ENCODE measurements at regions not wholly inside any gene's neighbourhood (a gene's known extent, or its start where the extent isn't known, plus 50 kb on each side); places are given as distances from the start of the nearest gene placed in this dataset.
"Not testable (repeated sequence)": the region's sequence is repeated elsewhere in the genome, so short reads cannot be mapped to it uniquely, and the experiment has no call there.

GRCh38 chr7:119281181-119281846, 991.7 kb upstream of the KCND2 start:
- in situ Hi-C loops (cut with MboI; ENCODE audit: low pct_unique_long_range_greater_than_20kb, low sequenced_read_pairs, unreplicated experiment), result no loop called here
- no peak for TF ChIP-seq CTCF (IDR thresholded peaks at IDR 0.05; ENCODE audit: extremely low read depth, insufficient read depth, missing control alignments)
- DNase-seq (ENCODE audit: low spot score), result no peak

GRCh38 chr7:119283353-119283752, 989.6 kb upstream of the KCND2 start:
- in situ Hi-C loops (cut with MboI; ENCODE audit: low pct_unique_long_range_greater_than_20kb, low sequenced_read_pairs, unreplicated experiment), result no loop called here
- no peak for DNase-seq (ENCODE audit: low spot score)

GRCh38 chr7:119288416-119288815, 984.6 kb upstream of the KCND2 start:
- in situ Hi-C loops (cut with MboI; ENCODE audit: low pct_unique_long_range_greater_than_20kb, low sequenced_read_pairs, unreplicated experiment), result no loop called here
- DNase-seq (ENCODE audit: low spot score), result no peak
- no peak for TF ChIP-seq CTCF (IDR thresholded peaks at IDR 0.05; ENCODE audit: extremely low read depth, insufficient read depth, missing control alignments)

More at GRCh38 chr7:119283353-119283752, 989.6 kb upstream of the KCND2 start:
- TF ChIP-seq CTCF (IDR thresholded peaks at IDR 0.05; ENCODE audit: extremely low read depth, insufficient read depth, missing control alignments), result no peak

- in situ Hi-C loops (cut with MboI; ENCODE audit: low pct_unique_long_range_greater_than_20kb, low sequenced_read_pairs, unreplicated experiment); DNase-seq (ENCODE audit: low spot score): not testable (repeated sequence)
Observed at GRCh38 chr7:119300341-119300740, 972.6 kb upstream of the KCND2 start.

- DNase-seq (ENCODE audit: low spot score), result no peak
- in situ Hi-C loops (cut with MboI; ENCODE audit: low pct_unique_long_range_greater_than_20kb, low sequenced_read_pairs, unreplicated experiment), result no loop called here
- TF ChIP-seq CTCF (IDR thresholded peaks at IDR 0.05; ENCODE audit: extremely low read depth, insufficient read depth, missing control alignments), result no peak
Observed at GRCh38 chr7:119320316-119320715, 952.7 kb upstream of the KCND2 start.

- DNase-seq (ENCODE audit: low spot score), result no peak
- TF ChIP-seq CTCF (IDR thresholded peaks at IDR 0.05; ENCODE audit: extremely low read depth, insufficient read depth, missing control alignments), result no peak
- in situ Hi-C loops (cut with MboI; ENCODE audit: low pct_unique_long_range_greater_than_20kb, low sequenced_read_pairs, unreplicated experiment), result no loop called here
Observed at GRCh38 chr7:119329715-119330114, 943.3 kb upstream of the KCND2 start.

- in situ Hi-C loops (cut with MboI; ENCODE audit: low pct_unique_long_range_greater_than_20kb, low sequenced_read_pairs, unreplicated experiment), result no loop called here
Observed at GRCh38 chr7:119335405-119335804, 937.6 kb upstream of the KCND2 start.

More at GRCh38 chr7:119335405-119335804, 937.6 kb upstream of the KCND2 start:
- no peak for DNase-seq (ENCODE audit: low spot score)
- no peak for TF ChIP-seq CTCF (IDR thresholded peaks at IDR 0.05; ENCODE audit: extremely low read depth, insufficient read depth, missing control alignments)

Data from GM13977 (cell line).